HG02938 (cell line): ENCODE measurements at regions not wholly inside any gene's neighbourhood (a gene's known extent, or its start where the extent isn't known, plus 50 kb on each side); places are given as distances from the start of the nearest gene placed in this dataset.

Source experiments
- ATAC-seq: cut with Tn5 transposase; IDR thresholded peaks from one replicate; pipeline ENCODE4 v1.9.1; 2021; ENCODE audit warnings: mild to moderate bottlenecking, moderate library complexity; ENCODE audit not compliant: unreplicated experiment

DNA sequence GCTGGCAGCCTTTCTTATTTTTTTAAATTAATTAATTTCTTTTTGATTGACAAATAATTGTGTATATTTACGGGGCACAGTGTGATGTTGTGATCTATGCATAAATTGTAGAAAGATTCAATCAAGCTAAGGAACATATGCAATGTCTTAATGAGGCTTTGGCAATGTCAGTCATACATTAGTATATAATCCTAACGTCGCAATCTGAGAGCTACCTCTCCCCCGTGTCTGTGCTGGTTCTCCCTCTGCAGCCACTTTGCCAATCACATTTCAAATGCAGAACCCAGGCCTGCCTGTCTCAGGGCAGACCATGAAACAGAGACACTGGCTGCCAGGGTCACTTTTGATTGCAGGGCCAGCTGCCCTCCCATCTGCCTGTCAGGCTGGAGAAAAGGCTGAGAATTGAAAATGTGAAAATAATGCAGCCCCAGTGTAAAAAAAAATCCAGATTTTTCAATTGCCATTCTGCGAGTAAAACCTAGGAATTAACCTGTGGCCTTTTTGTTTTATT, 56.3 kb downstream of the SLC24A2 start:
- no peak for ATAC-seq

DNA sequence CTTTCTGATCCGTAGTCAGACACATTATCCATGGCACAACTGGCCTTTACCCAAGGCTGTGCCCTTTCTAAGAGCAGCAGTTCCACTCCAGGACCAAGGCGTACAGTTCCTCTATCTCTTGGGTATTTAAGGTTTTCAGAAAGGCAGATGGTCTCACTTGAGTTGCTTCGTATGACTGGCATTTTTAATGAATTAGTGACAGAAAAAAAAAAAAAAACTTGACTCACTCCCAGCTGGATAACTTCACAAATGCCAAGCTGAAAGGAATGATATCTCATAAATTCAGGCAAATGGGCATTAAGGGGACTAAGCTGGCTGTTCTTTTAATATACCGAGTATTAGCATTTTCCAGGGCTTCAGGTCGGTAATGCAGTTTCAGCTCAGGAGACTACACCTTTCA, 60.7 kb downstream of the SLC24A2 start:
- no peak for ATAC-seq

DNA sequence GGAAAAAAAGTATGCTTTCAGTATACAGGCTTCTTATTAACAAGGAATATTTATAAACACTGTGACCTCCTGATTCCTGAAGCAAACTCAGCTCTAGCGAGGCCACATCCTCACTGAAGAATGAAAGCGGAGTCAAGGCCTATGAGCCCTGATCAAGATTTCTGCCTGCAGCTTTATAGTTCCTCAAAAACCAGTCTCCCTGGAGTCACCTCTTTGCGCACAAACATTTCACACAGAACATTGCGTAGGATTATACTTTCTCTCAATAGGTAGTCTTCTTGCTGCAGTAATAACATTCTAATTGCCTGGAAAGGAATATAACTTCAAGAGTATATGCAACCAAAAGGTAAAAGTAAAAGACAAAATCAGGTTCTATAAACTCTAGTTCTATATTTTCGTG, 62.9 kb downstream of the SLC24A2 start:
- ATAC-seq, result no peak

DNA sequence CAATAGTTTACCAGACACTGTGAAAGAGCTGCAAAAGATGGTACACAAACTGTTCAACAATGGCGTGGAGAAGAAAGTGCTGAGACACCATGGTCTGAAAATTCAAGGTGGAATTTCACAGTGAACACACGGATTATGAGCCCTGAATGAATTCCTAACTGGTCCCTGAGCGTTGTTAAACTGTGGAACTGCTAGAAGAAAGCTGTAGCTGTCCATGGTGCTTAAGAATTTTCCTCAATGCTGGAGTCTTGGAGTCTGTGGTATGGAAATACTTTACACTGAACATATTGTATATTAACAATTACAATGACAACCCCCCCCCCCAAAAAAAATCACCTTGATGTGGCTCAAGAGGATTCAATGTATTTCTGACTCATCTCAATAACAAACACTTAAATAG, 68.5 kb downstream of the SLC24A2 start:
- no peak for ATAC-seq

DNA sequence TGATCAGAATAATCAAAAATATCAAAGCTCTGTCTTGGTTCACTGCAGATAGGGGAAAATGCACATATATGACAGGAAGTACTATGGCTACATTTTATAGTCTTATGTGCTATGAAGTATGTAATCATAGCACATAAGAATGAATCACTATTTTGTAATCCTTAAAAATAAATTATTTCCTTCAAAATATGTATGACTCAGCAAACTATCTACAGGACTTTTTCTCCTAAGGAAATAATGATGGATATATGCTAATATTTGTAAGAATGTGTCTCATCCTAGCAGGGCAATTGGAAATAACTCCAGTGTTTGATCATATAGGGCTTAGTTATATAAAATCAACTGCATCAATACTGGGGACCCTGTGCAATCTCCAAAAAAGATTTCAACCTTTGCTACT, 85.1 kb downstream of the SLC24A2 start:
- no peak for ATAC-seq

DNA sequence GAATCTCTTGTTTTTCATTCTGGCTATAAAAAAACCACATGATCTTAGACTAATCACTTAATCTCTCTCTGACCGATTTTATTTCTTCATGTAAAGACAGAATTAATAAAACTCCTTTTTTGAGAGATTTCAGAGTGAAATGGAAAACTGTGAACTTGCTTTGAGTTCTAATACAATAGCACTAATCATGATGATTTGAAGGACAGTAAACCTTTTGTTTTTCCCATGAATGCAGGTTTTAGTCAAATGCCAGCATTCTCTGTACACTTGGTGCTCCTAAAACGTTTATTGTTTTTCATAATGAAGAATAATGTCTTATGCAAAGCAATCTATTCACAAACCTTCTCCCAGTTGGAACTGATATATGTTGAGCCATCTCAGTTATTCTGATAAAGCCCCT, 86.8 kb downstream of the SLC24A2 start:
- ATAC-seq, result no peak

DNA sequence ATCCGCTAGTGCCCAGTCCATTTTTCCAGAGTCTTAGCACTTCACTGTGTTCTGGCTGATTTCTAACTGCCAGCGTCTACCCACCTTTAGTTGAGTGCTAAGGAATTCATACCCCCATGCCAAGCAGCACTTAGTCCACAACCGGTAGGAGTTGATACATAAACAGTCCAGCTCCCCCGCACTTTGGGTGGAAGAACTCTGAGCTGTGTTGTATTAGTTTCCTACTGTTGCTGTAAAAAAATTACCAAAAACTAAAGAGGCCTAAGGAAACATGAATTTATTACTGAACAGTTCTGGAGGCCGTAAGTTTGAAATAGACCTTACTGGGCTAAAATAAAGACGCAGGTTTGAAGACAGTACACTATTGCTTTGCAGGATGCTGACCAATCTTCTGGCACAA, 87.6 kb downstream of the SLC24A2 start:
- no peak for ATAC-seq

DNA sequence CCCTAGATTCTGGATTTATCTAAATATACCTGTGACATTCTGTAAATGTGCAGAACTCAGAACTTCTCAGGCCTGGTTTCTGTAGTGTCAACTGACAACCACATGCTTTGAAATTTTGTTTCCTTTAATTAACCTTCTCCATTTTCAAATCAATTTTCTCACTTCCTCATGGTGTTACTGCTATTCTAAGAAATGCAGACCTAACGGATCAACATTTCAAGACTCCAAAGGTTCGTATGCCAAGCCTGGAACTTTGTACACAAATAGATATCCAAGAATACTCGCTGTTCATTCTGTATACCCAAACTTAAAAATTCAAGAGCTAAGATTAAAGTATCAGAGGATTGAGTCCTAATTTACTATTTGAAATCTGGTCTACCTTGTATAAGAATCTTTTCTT, 88.1 kb downstream of the SLC24A2 start:
- ATAC-seq, result no peak

DNA sequence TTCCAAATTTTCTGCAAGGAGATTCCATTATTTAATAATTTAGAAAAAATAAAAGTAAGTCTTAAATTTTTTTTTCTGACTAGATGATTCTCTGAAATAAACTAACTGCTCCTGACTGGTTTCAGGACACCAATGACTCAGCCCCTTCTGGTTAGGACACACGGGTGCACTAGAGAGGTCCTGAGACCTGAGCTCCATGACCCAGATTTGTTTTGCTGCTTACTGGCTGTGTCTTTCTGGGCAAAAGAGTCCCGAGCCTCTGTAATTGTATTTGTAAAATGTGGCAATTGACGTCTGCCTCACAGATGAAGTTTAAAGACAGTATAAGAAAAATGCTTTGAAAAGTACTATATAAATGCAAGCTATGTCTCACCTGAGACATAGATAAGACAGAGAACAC, 89.1 kb downstream of the SLC24A2 start:
- ATAC-seq, result no peak

DNA sequence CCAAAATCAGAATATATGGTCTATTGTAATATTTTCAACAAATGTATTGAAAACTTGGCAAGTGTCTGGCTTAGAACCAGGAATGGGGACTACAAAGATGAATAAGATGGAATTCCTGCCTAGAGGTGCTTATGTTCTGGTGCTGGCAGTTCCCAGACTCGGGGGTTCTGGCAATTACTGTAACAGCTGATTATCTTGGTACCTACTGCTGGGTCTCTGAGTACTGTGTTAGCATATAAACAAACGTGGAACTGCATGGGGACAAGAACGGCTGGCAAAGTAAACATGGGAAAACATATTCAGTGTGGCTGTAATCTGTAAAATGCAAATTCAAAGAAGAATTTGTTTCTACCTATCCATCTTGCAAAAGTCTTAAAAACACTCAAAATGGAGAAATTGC, 89.9 kb downstream of the SLC24A2 start:
- no peak for ATAC-seq

DNA sequence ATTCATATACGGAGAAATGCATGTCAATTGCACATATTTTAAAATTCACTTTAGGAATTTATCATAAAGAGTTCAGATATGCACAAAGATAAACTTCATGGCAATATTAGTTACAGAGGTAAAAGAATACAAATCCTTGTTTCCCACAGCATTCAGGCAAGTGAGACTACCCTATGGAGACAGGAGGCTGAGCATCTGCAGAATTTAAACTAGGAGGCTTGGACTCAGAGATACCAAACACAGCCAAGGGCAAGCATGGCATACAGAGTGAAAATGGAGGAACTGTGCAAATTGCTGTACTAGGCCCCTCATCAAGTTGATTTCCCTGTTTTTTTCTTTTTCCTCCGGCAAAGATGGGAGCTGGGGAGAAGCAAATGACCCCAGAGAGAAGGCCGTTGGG, 94.2 kb downstream of the SLC24A2 start:
- no peak for ATAC-seq

DNA sequence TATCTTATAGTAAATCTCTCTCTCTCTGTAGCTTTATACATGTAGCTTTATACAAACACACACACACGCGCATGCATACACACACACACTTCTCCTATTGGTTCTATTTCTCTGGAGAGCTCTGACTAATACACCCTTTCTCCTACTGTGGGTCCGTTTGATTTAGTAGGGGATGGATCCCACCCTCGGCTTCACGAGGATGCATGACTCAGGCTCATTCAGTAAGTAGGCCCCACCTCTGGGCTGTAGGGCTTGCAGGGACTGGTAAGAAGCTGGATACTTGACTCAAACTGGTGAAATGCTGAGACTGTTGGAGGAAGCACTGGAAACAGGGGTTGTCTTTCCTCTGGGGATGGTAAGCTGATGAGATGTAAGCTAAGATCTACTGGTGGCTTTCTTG, 98.7 kb downstream of the SLC24A2 start:
- ATAC-seq, result no peak

DNA sequence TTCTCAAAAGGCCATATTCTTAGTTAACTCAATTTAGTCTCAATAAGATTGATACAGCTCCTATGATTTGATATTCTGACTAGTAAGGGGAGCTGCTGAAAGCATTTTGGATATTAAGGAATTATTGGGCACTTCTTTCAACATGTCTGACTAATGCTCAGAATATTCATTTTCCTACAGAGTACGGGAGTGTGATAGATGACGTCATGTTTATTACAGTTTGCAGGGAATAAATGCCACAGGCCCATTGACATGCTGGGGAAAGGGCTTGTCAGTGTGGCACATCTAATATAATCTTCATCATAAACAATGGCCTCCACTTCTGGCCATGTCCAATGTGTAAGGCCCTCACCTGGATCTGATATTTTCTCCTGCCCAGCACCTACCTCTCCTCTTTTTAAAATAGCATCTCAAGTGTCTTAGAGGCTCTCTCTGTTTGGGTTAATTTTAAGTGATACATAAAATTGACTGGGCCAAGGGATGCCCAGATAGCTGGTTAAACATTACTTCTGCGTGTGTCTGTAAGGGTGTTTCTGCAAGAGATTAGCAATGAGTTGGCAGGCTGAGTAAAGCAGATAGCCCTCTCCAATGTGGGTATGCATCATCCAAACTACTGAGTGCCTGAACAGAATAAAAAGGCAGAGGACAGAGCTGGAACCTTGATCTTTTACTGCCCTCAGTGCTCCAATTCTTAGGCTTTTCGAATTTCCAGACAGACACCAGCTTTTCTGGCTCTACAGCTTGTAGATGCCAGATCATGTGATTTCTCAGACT, 99.3 kb downstream of the SLC24A2 start:
- no peak for ATAC-seq

DNA sequence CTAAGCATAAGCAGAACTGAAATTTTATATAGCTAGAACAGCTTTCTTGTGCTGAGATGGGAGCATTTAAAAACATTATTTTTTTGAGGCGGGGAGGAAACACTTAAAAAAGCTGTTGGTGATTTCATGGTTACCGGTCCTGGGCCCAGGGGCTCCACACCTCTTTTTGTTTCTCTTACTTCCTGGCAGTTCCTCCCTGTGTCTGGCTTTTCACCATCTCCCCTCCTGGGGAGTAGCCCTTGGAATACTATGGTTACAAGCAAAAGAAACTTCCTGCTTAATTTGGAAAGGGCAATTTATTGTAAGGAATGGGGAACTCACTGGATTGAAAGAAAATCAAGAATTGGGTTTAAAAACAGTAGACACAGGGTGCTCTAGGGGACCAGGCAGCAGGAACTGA, 105.1 kb downstream of the SLC24A2 start:
- no peak for ATAC-seq

DNA sequence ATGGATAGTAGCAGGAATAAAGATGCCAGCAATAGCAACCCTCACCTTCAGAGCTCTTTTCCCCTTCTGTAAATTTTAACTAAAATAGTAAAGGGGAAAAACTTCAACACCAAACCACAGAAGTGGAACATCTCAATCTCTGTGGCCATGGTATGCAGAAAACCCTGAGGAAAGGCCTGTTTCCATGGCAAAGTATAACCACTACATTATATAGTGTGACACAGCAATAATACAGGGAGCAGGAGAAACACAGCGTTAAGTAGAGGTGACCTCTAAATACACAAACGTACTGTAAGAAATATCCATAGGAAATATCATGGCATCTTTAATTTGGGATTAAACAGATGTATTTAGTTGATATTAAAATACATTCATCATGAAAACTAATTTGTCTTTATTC, 106.4 kb downstream of the SLC24A2 start:
- ATAC-seq, result no peak

DNA sequence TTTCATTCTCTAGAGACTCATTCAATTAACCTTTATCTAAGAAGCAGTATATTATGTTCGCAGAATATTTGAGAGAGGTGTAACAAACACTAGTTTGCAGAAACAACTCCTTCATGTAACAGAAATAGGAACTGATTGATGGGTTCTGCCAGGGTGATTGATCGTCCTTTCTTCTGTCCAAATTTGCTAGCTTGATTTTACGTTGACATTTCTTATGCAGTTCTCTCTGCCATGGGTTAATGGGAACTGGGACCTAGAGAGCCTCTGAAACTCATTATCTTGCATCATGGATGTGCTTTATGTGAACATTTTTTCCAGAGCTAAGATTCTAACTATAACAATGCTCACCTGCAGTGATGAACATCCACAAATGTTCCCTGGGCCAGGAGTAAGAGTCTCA, 107.0 kb downstream of the SLC24A2 start:
- no peak for ATAC-seq

DNA sequence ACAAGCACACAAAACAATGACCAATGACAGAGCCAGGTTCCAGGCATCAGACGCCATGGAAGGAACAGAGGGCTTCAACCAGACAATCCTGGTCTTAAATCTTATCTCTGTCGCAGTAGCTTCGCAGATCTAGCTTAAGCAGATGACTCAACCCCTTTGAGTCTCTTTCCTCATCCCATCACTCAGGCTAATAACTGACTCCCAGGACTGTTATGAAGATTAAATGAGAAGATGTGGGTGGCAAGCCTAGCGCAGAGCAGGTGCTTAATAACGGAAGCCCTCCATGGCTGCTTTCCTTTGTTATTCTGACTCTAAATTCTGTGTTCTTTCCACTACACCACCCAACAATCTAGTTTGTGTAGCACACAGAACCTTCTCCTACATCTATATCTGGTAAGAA, 110.9 kb downstream of the SLC24A2 start:
- ATAC-seq, result no peak

DNA sequence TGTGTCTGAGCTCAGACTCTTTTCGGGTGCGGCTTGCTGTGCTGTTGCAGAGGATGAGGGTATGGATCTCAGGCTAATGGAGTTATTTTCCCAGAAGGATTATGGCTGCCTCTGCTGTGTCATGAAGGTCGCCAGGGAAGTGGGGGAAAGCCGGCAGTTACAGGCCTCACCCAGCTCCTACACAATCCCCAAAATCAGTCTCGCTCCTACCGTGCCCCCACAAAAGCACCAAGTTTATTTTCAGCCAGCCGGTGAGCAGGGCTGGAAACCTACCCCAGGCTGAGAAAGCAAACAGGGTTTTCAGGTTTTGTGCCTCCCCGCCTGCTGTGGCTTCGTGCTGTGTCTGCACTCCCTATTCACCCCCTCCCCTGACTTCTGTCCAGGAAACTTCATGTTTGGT, 113.3 kb downstream of the SLC24A2 start:
- ATAC-seq, result no peak

DNA sequence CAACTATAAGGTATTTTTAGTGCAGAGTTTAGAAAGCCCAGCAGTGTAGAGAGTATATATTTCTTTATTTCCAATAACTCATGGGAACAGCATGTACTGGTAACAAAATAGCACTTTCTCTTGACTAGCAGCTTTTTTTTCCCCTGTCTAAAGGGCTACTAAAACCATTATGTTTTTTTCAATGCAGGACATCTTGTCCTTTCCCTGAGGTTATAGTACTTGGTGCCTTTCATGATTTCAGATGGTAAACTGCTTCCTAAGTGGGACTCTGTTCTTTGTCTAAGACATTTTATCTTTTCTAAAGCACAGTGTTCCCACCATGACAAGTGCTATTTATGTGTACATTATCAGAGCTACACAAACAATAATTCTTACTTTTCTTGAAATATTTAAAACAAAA, 122.3 kb downstream of the SLC24A2 start:
- no peak for ATAC-seq

DNA sequence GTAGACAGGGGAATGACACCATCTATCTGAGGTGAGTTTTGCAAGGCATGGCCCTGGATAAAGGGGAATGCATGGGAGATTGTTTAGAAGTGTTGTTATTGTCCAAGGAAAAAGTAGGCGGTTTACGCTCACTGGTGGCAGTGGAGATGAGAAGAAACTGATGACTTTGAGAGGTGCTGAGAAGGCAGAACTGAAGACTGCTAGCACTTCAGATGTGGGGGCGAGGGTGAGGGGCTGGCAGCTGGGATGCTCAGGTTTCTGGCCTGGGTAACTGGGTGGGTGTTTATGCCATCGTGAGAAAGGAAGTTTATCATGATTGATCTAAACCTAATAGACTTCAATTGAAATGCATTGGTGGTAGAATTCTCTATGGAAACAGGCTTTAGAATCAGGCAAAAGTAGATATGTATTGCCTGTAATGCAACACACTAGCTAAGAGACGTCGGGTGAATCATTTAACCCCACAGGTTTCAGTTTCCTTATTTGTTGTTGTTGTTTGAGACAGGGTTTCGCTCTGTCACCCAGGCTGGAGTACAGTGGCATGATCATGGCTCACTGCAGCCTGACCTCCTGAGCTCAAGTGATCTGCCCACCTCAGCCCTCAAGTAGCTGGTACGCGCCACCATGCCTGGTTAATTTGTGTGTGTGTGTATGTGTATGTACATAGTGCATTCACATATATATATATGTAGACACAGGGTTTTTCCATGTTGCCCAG, 123.5 kb downstream of the SLC24A2 start:
- ATAC-seq, result peak; percentile 100

DNA sequence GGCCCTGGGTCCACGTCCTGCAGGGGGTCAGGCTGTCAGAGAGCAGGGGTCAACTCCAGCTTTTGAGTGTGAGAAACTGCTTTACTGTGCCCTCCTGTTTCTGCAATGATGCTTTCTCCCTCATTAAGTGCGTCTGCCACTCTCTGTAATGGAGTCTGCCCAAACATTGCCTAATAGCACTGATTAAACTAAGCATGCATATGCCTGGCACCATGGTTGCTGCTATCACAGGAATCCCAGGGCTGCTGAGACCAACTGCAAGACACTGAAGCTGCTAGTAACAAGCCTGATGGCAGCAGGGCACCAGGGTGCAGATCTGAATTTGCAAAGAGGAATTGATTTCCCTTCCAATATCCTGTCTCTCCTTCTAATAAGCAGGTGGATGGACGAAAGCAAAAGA, 125.3 kb downstream of the SLC24A2 start:
- ATAC-seq, result no peak

DNA sequence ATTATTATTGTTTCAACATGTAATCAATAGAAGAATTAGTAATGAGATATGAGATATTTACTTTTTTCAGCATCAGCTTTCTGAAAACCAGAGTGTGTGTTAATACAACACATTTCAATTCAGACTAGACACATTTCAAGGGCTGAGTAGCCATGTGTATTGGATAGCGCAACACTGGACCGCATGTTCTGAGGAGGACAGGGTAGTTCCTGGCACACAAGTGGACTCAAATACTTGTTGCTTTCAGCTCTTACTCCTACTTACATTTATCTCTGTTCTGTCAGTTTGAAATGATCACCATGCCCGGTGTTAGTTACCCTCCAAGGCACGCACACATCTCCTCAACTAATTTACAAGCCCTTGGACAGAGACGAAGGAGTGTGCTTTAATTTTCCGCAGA, 126.6 kb downstream of the SLC24A2 start:
- no peak for ATAC-seq
